Rectal smooth muscle tissue (tissue), 1 donor: ENCODE measurements at regions not wholly inside any gene's neighbourhood (a gene's known extent, or its start where the extent isn't known, plus 50 kb on each side); places are given as distances from the start of the nearest gene placed in this dataset.

ENCODE experiments used
- H3K27ac ChIP-seq: one replicate; pipeline ENCODE4 v1.7.0; 2013; ENCODE audit warnings: low read depth, low read length, inconsistent platforms
- H3K27me3 ChIP-seq: one replicate; pipeline ENCODE4 v1.7.0; 2013; ENCODE audit warnings: low read length; ENCODE audit not compliant: control insufficient read depth, insufficient read depth
- H3K36me3 ChIP-seq: one replicate; pipeline ENCODE4 v1.7.0; 2013; ENCODE audit warnings: low read length; ENCODE audit not compliant: control insufficient read depth, insufficient read depth
- H3K4me1 ChIP-seq: one replicate; pipeline ENCODE4 v1.7.0; 2013; ENCODE audit warnings: low read length; ENCODE audit not compliant: control insufficient read depth, insufficient read depth
- H3K4me3 ChIP-seq: one replicate; pipeline ENCODE4 v1.7.0; 2013; ENCODE audit warnings: low read length
- H3K9ac ChIP-seq: one replicate; pipeline ENCODE4 v1.7.0; 2013; ENCODE audit warnings: low read length

DNA sequence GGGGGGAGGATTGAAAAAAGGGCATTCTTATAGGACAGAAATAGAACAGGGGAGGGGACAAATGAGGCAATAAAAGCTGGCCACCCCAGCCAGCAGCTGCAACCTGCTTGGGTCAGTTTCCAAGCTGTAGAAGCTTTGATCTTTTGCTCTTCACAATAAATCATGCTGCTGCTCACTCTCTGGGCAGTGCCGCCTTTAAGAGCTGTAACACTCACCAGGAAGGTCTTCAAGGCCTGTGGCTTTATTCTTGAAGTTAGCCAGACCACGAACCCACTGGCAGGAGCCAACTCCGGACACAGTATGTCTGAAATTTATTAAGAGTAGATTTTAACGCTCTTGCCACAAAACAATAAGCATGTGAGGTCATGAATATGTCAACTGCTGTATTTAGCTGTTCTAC is 649.9 kb upstream of the RAB6C start:
- no peak overlapping the region for H3K27ac ChIP-seq
- no peak overlapping the region for H3K4me3 ChIP-seq
- no peaks in the 10 kb centered on the region for H3K27me3 ChIP-seq
- H3K36me3 ChIP-seq = no peaks in the 10 kb centered on the region
- no peak overlapping the region for H3K9ac ChIP-seq
- H3K4me1 ChIP-seq = no peaks in the 10 kb centered on the region

DNA sequence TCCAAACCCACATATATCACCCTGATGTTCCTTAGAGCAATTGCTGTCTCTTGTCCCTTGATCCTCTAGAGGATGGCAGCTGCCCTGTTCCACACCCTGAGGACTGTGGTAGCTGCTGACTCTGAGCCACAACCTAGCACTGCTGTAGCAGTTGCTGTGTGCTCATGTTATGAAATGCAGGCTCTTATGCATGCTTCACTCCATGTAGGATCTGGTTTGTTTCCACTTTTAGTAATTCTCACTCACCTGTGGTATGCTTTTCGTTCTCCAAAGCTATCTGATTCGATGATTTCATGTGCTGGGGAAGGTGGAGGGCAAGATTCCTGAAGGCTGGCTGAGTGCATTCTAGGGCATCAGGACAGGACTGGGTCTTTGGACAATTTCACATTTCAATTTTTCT is 649.0 kb upstream of the RAB6C start:
- H3K36me3 ChIP-seq = no peaks in the 10 kb centered on the region
- H3K4me3 ChIP-seq = no peak overlapping the region
- H3K4me1 ChIP-seq = no peaks in the 10 kb centered on the region
- H3K9ac ChIP-seq = no peak overlapping the region
- H3K27me3 ChIP-seq = no peaks in the 10 kb centered on the region
- H3K27ac ChIP-seq = no peak overlapping the region

DNA sequence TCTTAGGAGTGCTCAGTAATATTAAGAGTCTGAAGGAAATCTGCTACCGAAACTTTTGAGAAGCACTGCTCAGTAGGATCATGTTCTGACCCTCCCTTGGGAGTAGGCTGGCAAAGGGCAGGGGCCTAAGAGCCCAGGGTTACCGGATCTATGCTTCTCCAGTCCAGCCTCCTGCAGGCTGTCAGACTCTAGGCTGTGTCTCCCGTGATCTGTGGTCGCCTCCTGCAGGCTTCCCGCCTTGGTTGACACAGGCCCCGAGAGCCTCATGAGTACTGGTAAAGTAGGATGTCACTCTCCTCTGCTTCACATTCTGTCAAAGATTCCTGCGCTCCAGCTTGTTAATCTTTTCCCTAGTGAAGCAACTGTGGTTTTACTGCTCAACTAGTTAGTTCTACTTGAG is 647.8 kb upstream of the RAB6C start:
- Histone ChIP-seq H3K27me3 (no peaks in the 10 kb centered on the region), H3K4me3 (no peak overlapping the region), H3K27ac (no peak overlapping the region), H3K36me3 (no peaks in the 10 kb centered on the region), H3K9ac (no peak overlapping the region), H3K4me1 (no peaks in the 10 kb centered on the region)

GRCh38 chr2:129334128-129334527 is 645.3 kb upstream of the RAB6C start:
- Histone ChIP-seq H3K4me3 (no peak overlapping the region), H3K27me3 (no peaks in the 10 kb centered on the region), H3K36me3 (no peaks in the 10 kb centered on the region), H3K9ac (no peak overlapping the region), H3K27ac (no peak overlapping the region), H3K4me1 (no peaks in the 10 kb centered on the region)

DNA sequence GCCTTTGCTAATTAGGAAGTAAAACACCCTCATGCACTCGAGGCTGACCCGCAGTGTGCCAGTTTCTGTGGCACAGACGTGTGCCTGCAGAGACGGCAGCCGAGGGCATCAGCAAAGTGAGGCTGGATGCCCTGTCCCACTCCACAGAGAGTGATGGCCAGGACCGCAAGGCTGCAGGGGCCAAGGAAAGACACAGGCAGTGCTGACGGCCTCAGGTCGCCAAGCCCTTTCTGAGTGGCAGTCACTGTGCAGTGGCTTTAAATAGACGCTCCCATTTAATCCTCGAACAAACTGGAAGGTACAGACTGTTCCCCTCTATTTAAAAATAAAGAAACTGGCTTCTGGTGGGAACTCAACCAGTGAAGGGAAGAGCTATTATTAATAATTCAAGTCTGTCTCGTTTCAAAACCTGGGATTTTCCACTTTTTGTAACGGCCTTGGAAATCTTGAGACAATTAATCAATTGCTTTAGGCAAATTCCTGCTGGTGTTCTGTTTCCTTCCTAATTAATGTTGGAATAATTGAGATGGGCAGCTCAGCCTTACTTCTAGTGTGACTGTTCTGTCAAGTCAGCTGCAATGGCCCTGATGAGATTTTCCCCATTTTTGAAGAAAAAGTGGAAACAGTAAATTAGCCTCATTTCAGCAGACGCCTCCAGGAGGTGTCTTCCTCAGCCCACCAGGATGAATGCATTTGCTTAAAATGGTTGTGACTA is 644.6 kb upstream of the RAB6C start:
- Histone ChIP-seq H3K36me3 (no peaks in the 10 kb centered on the region), H3K4me1 (no peaks in the 10 kb centered on the region), H3K4me3 (no peak overlapping the region), H3K9ac (no peak overlapping the region), H3K27ac (no peak overlapping the region), H3K27me3 (no peaks in the 10 kb centered on the region)

DNA sequence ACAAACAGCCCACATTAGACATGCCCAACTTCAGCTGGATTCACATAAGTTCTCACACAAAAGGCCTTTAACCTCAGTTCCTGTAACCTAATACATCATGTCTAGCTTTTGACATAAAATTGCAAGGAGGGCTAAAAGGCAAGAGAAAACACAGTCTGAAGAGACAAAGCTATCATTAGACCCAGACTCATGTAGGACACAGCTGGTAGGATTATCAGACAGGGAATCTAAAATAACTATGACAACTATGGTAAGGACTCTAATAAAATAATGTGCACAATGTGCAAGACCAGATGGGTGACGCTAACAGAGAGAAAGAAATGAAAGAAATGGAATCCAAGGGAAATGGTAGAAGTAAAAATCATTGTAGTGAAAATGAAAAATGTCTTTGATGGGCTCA is 643.2 kb upstream of the RAB6C start:
- H3K27me3 ChIP-seq = no peaks in the 10 kb centered on the region
- no peak overlapping the region for H3K4me3 ChIP-seq
- H3K9ac ChIP-seq = no peak overlapping the region
- H3K36me3 ChIP-seq = no peaks in the 10 kb centered on the region
- no peaks in the 10 kb centered on the region for H3K4me1 ChIP-seq
- no peak overlapping the region for H3K27ac ChIP-seq

DNA sequence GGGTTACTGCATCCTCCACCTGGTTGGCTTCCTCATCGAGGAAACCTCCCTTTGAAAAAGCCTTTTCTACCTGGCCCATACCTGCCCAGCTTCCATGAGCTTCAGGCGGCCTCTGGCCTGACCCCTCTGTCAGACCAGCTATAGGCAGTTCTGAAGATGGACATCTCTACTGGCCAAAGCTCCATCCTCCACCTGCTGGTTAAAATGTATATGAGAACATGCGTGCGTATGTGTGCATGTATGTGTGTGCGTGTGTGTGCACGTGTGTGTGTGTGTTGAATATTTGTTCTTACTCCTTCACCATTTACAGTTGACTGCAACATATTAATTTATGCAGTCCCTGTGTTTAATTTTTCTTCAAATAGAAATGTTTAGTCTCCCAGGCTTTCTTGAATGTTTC is 642.4 kb upstream of the RAB6C start:
- H3K27me3 ChIP-seq = no peaks in the 10 kb centered on the region
- H3K4me3 ChIP-seq = no peak overlapping the region
- no peak overlapping the region for H3K27ac ChIP-seq
- H3K4me1 ChIP-seq = no peaks in the 10 kb centered on the region
- no peak overlapping the region for H3K9ac ChIP-seq
- H3K36me3 ChIP-seq = no peaks in the 10 kb centered on the region

DNA sequence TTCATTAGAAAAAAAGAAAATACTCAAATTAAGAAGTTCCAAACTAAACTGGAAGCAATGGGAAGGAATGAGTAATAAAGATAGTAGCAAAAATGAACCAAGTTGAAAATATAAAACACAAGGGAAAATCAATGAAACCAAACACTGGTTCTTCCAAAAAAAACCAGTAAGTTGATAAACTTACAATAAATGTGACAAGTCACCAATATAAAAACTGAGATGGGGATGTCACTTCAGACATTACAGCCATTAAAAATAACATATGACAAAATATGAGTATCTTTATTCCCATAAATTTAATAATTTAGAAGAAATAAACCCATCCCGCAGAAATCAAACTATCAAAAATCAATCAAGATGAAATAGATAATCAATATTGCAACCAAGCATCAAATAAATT is 633.9 kb upstream of the RAB6C start:
- no peaks in the 10 kb centered on the region for H3K27me3 ChIP-seq
- H3K36me3 ChIP-seq = no peaks in the 10 kb centered on the region
- H3K4me1 ChIP-seq = no peaks in the 10 kb centered on the region
- no peak overlapping the region for H3K27ac ChIP-seq
- no peak overlapping the region for H3K9ac ChIP-seq
- no peak overlapping the region for H3K4me3 ChIP-seq

GRCh38 chr2:129347486-129348217 is 631.8 kb upstream of the RAB6C start:
- no peaks in the 10 kb centered on the region for H3K36me3 ChIP-seq
- no peak overlapping the region for H3K9ac ChIP-seq
- no peaks in the 10 kb centered on the region for H3K4me1 ChIP-seq
- H3K27me3 ChIP-seq = no peaks in the 10 kb centered on the region
- no peak overlapping the region for H3K4me3 ChIP-seq
- no peak overlapping the region for H3K27ac ChIP-seq

GRCh38 chr2:129354631-129355030 is 624.8 kb upstream of the RAB6C start:
- Histone ChIP-seq H3K4me3 (no peak overlapping the region), H3K4me1 (no peaks in the 10 kb centered on the region), H3K36me3 (no peaks in the 10 kb centered on the region), H3K27ac (no peak overlapping the region), H3K9ac (no peak overlapping the region), H3K27me3 (no peaks in the 10 kb centered on the region)

DNA sequence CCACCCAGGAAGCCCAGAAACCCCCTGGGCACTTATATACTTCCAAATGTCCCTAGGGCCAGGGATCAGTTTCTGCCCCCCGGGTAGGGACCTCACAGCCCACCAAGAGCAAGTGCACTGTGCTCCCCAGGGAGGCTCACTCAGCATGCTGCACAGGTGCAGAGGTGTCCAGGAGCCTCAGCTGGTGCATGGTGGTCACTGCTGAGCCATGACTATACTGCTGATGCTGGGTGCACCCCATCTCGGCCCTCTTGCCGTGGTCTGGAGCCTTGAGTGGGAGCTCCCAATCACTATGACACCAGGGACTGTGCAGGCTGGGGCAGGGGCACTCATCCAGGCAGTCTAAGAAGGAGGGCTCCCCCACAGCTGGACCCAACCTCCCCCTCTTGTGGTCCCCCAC is 617.8 kb upstream of the RAB6C start:
- H3K4me3 ChIP-seq = no peak overlapping the region
- no peaks in the 10 kb centered on the region for H3K27me3 ChIP-seq

GRCh38 chr2:129366263-129366662 is 613.2 kb upstream of the RAB6C start:
- Histone ChIP-seq H3K9ac (no peak overlapping the region), H3K27ac (no peak overlapping the region)

More for the DNA sequence above, 617.8 kb upstream of the RAB6C start:
- Histone ChIP-seq H3K4me1 (no peaks in the 10 kb centered on the region), H3K9ac (no peak overlapping the region), H3K27ac (no peak overlapping the region), H3K36me3 (no peaks in the 10 kb centered on the region)

DNA sequence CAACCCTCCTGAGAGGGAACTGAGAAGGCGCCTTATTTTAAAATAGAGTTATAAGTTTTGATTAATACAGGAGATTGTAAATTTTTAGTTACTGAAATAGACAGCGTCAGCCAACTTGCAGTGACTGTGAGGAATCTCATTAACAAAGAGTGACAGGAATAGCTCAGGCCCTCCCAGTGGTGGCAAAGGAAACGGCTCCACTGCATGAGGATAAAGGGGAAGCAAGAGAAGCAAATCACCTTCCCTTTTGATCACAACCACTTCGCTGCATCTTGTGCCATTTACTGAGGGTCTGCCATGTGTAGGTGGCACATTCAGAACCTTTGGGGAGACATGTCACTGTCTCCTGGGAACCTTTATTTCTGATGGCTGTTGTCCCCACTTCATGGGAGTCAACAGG is 612.4 kb upstream of the RAB6C start:
- Histone ChIP-seq H3K4me3 (no peak overlapping the region), H3K27me3 (no peaks in the 10 kb centered on the region), H3K9ac (no peak overlapping the region), H3K4me1 (no peaks in the 10 kb centered on the region), H3K36me3 (no peaks in the 10 kb centered on the region), H3K27ac (no peak overlapping the region)

More at GRCh38 chr2:129366263-129366662, 613.2 kb upstream of the RAB6C start:
- H3K27me3 ChIP-seq = no peaks in the 10 kb centered on the region
- no peaks in the 10 kb centered on the region for H3K4me1 ChIP-seq
- no peak overlapping the region for H3K4me3 ChIP-seq
- no peaks in the 10 kb centered on the region for H3K36me3 ChIP-seq
